H1 (cell line): ENCODE measurements at regions not wholly inside any gene's neighbourhood (a gene's known extent, or its start where the extent isn't known, plus 50 kb on each side); places are given as distances from the start of the nearest gene placed in this dataset.

Experiments
- CTCF ChIA-PET: fragments of 300-600 bp; sonication (Branson Sonifier 250); formaldehyde crosslinking; loops from one replicate; lab custom pipeline; 2021; ENCODE audit not compliant: partially characterized antibody; lab: Charles Lee
- POLR2A ChIA-PET: fragments of 300-600 bp; sonication (Branson Sonifier 250); formaldehyde crosslinking; loops from one replicate; lab custom pipeline; 2021; ENCODE audit warnings: inconsistent platforms; ENCODE audit not compliant: partially characterized antibody; lab: Charles Lee
- DNase-seq, 2 experiments: peaks; one replicate each; pipeline versions ENCODE4 v3.0.0 to v3.0.0-alpha.2; 2010 to 2022; ENCODE audit warnings: low spot score in 2 of 2, low read depth in 1 of 2, mixed read lengths in 1 of 2
- FAIRE-seq: peaks from 2 replicates; lab custom pipeline; 2011; peaks lifted over from hg19 to GRCh38; lab: Jason Lieb, UNC
- H2AFZ ChIP-seq: 2 replicates; pipeline ENCODE4 v1.8.1; 2012; ENCODE audit warnings: low read length, inconsistent platforms
- H2AK5ac ChIP-seq: 2 replicates; pipeline ENCODE4 v1.6.1; 2013; ENCODE audit warnings: low read depth, low read length
- H2BK120ac ChIP-seq: replicated peaks from 2 replicates; pipeline ENCODE3; 2013; ENCODE audit warnings: low read depth, low read length, inconsistent platforms
- H2BK12ac ChIP-seq: 2 replicates; pipeline ENCODE4 v1.6.1; 2013; ENCODE audit warnings: low read depth, low read length
- H2BK15ac ChIP-seq: 2 replicates; pipeline ENCODE4 v1.6.1; 2013; ENCODE audit warnings: low read length
- H2BK20ac ChIP-seq: 2 replicates; pipeline ENCODE4 v1.6.1; 2013; ENCODE audit warnings: low read length
- H2BK5ac ChIP-seq: 2 replicates; pipeline ENCODE4 v1.6.1; 2013; ENCODE audit warnings: low read depth, low read length
- H3K14ac ChIP-seq: 2 replicates; pipeline ENCODE4 v1.6.1; 2013; ENCODE audit warnings: inconsistent platforms; ENCODE audit not compliant: insufficient read length
- H3K18ac ChIP-seq: 2 replicates; pipeline ENCODE4 v1.6.1; 2013; ENCODE audit warnings: low read length; ENCODE audit errors: extremely low read depth
- H3K23ac ChIP-seq: 2 replicates; pipeline ENCODE4 v1.6.1; 2013; ENCODE audit warnings: inconsistent platforms; ENCODE audit not compliant: insufficient read length
- H3K23me2 ChIP-seq: 2 replicates; pipeline ENCODE4 v1.6.1; 2013; ENCODE audit warnings: low read depth, low read length
- H3K27ac ChIP-seq: 2 replicates; pipeline ENCODE4 v1.6.1; 2011; ENCODE audit warnings: low read depth, low read length, inconsistent platforms
- H3K27me3 ChIP-seq, 4 experiments: replicated peaks in 1 of 4; 1 replicate in 1 of 4; 2 replicates in 3 of 4; pipeline versions ENCODE4 v1.6.1 to v1.8.1; 2011 to 2013; ENCODE audit warnings: low read length in 3 of 4, mild to moderate bottlenecking in 3 of 4, inconsistent platforms in 2 of 4, mixed read lengths in 2 of 4, moderate library complexity in 1 of 4; ENCODE audit not compliant: control insufficient read depth in 3 of 4, insufficient read depth in 3 of 4; ENCODE audit errors: extremely low read depth in 1 of 4
- H3K36me3 ChIP-seq, 4 experiments: 2 replicates each; pipeline versions ENCODE4 v1.6.1 to v1.8.1; 2011 to 2013; ENCODE audit warnings: mild to moderate bottlenecking in 4 of 4, low read length in 3 of 4, moderate library complexity in 2 of 4, control low read depth in 1 of 4, inconsistent platforms in 1 of 4; ENCODE audit not compliant: insufficient read depth in 4 of 4, control insufficient read depth in 2 of 4
- H3K4ac ChIP-seq: replicated peaks from 2 replicates; pipeline ENCODE3; 2013; ENCODE audit warnings: low read length, low read depth, mixed read lengths, inconsistent platforms; ENCODE audit not compliant: insufficient read length
- H3K4me1 ChIP-seq, 4 experiments: replicated peaks in 1 of 4; 1 replicate in 1 of 4; 2 replicates in 3 of 4; pipeline versions ENCODE4 v1.6.1 to v1.8.1; 2011 to 2013; ENCODE audit warnings: low read length in 3 of 4, inconsistent platforms in 2 of 4, mixed read lengths in 1 of 4; ENCODE audit not compliant: insufficient read depth in 4 of 4, control insufficient read depth in 3 of 4
- H3K4me2 ChIP-seq, 2 experiments: 2 replicates each; pipeline versions ENCODE4 v1.6.1 to v1.8.1; 2011 to 2013; ENCODE audit warnings: low read depth in 2 of 2, low read length in 2 of 2, control low read depth in 1 of 2, inconsistent platforms in 1 of 2, mild to moderate bottlenecking in 1 of 2; ENCODE audit not compliant: insufficient read depth in 1 of 2
- H3K4me3 ChIP-seq, 4 experiments: fragments of 200-600, 300-600 bp in 1 of 4; sonication (generic), shearing (Covaris generic), sonication (Bioruptor Twin) in 1 of 4; 2 replicates each; pipeline versions ENCODE4 v1.5.1 to v1.8.1; 2011 to 2016; ENCODE audit warnings: low read length in 4 of 4, low read depth in 3 of 4, control low read depth in 2 of 4, inconsistent platforms in 2 of 4, mild to moderate bottlenecking in 2 of 4, mixed read lengths in 1 of 4, moderate library complexity in 1 of 4; ENCODE audit not compliant: insufficient read depth in 2 of 4; ENCODE audit errors: extremely low read depth in 1 of 4
- H3K56ac ChIP-seq: replicated peaks from 2 replicates; pipeline ENCODE3; 2013; ENCODE audit warnings: low read depth, mild to moderate bottlenecking, mixed read lengths, low read length, inconsistent platforms; ENCODE audit not compliant: insufficient read length
- H3K79me1 ChIP-seq: 2 replicates; pipeline ENCODE4 v1.6.1; 2013; ENCODE audit warnings: low read depth, low read length, control low read depth
- H3K79me2 ChIP-seq, 2 experiments: 2 replicates each; pipeline versions ENCODE4 v1.6.1 to v1.8.1; 2012 to 2013; ENCODE audit warnings: low read length in 2 of 2, mild to moderate bottlenecking in 2 of 2, inconsistent platforms in 1 of 2; ENCODE audit not compliant: insufficient read depth in 2 of 2, control insufficient read depth in 1 of 2
- H3K9ac ChIP-seq, 4 experiments: replicated peaks in 1 of 4; 1 replicate in 1 of 4; 2 replicates in 3 of 4; pipeline versions ENCODE4 v1.6.1 to v1.8.1; 2011 to 2013; ENCODE audit warnings: low read depth in 3 of 4, low read length in 3 of 4, control low read depth in 2 of 4, mild to moderate bottlenecking in 2 of 4, moderate library complexity in 2 of 4, inconsistent platforms in 1 of 4; ENCODE audit errors: extremely low read depth in 1 of 4
- H3K9me3 ChIP-seq, 2 experiments: 2 replicates each; pipeline versions ENCODE4 v1.6.1 to v1.8.1; 2012 to 2013; ENCODE audit warnings: mild to moderate bottlenecking in 2 of 2, moderate library complexity in 2 of 2, control low read depth in 1 of 2, inconsistent platforms in 1 of 2, low read depth in 1 of 2, low read length in 1 of 2, mixed read lengths in 1 of 2; ENCODE audit not compliant: insufficient read depth in 2 of 2
- H4K20me1 ChIP-seq, 2 experiments: replicated peaks in 1 of 2; 2 replicates each; pipeline versions ENCODE3 to v1.8.1; 2011 to 2013; ENCODE audit warnings: inconsistent platforms in 2 of 2, low read length in 2 of 2, mild to moderate bottlenecking in 1 of 2; ENCODE audit not compliant: insufficient read depth in 2 of 2, control insufficient read depth in 1 of 2
- H4K5ac ChIP-seq: 2 replicates; pipeline ENCODE4 v1.6.1; 2013; ENCODE audit warnings: low read length, low read depth, mixed read lengths, inconsistent platforms; ENCODE audit not compliant: insufficient read length
- H4K8ac ChIP-seq: 2 replicates; pipeline ENCODE4 v1.8.0; 2013; ENCODE audit warnings: mild to moderate bottlenecking, moderate library complexity, low read length, inconsistent platforms; ENCODE audit not compliant: insufficient read depth; ENCODE audit errors: extremely low read depth
- H4K91ac ChIP-seq: replicated peaks from 2 replicates; pipeline ENCODE3; 2013; ENCODE audit warnings: low read length, mixed read lengths, inconsistent platforms; ENCODE audit not compliant: insufficient read length
- ASH2L ChIP-seq: fragments of 200-600, 300-600 bp; sonication (generic); IDR thresholded peaks from one replicate; pipeline ENCODE4 v1.7.1; 2017; ENCODE audit warnings: low read length
- BACH1 ChIP-seq: IDR thresholded peaks from 2 replicates; pipeline ENCODE4 v1.6.1; 2012; ENCODE audit warnings: low read length, improper control_type of control experiment
- BRCA1 ChIP-seq: IDR thresholded peaks from 2 replicates; pipeline ENCODE4 v1.6.1; 2012; ENCODE audit warnings: low read depth, low read length, improper control_type of control experiment
- CEBPB ChIP-seq: IDR thresholded peaks from 2 replicates; pipeline ENCODE4 v1.6.1; 2012; ENCODE audit warnings: low read depth, low read length
- CREB1 ChIP-seq: IDR thresholded peaks from 2 replicates; pipeline ENCODE4 v1.6.1; 2012; ENCODE audit warnings: inconsistent platforms
- EGR1 ChIP-seq: IDR thresholded peaks from 2 replicates; pipeline ENCODE4 v1.6.1; 2011; ENCODE audit warnings: low read depth, low read length, borderline replicate concordance
- HDAC6 ChIP-seq: IDR thresholded peaks from one replicate; pipeline ENCODE4 v1.7.1; 2012; ENCODE audit warnings: low read depth, mild to moderate bottlenecking, inconsistent platforms, low read length, moderate library complexity
- PHF8 ChIP-seq: fragments of 200-600 bp; sonication (generic); conservative IDR thresholded peaks from 2 replicates; pipeline ENCODE4 v1.7.1; 2012; ENCODE audit warnings: low read depth, mild to moderate bottlenecking, inconsistent platforms, low read length, moderate library complexity
- POLR2AphosphoS5 ChIP-seq: IDR thresholded peaks from 2 replicates; pipeline ENCODE4 v1.6.1; 2011; ENCODE audit warnings: low read depth, low read length
- RXRA ChIP-seq: IDR thresholded peaks from 2 replicates; pipeline ENCODE4 v1.6.1; 2011; ENCODE audit warnings: low read depth, mild to moderate bottlenecking, low read length, moderate library complexity; ENCODE audit not compliant: insufficient read depth
- SIRT6 ChIP-seq: IDR thresholded peaks from one replicate; pipeline ENCODE4 v1.7.1; 2012; ENCODE audit warnings: low read length, inconsistent platforms
- SIX5 ChIP-seq: IDR thresholded peaks from 2 replicates; pipeline ENCODE4 v1.6.1; 2011; ENCODE audit warnings: mild to moderate bottlenecking, low read depth, low read length
- SP1 ChIP-seq: IDR thresholded peaks from 2 replicates; pipeline ENCODE4 v1.6.1; 2011; ENCODE audit warnings: low read depth, low read length
- TCF12 ChIP-seq: IDR thresholded peaks from 2 replicates; pipeline ENCODE4 v1.6.1; 2011; ENCODE audit warnings: low read depth, mild to moderate bottlenecking, low read length
- TEAD4 ChIP-seq: IDR thresholded peaks from 2 replicates; pipeline ENCODE4 v1.6.1; 2012; ENCODE audit warnings: low read depth, low read length, inconsistent platforms, mixed read lengths
- YY1 ChIP-seq: IDR thresholded peaks from 2 replicates; pipeline ENCODE4 v1.6.1; 2011; ENCODE audit warnings: low read depth, mild to moderate bottlenecking, low read length
- ZNF274 ChIP-seq: IDR thresholded peaks from 2 replicates; pipeline ENCODE4 v1.7.0; 2012; ENCODE audit warnings: low read length, borderline replicate concordance; ENCODE audit errors: extremely low read depth
- WGBS, 2 experiments: shearing (Covaris generic) in 1 of 2; methylation state at CpG; one replicate each; pipeline versions ENCODE4 v1.1.6 to v1.1.7; 2013 to 2015; ENCODE audit warnings: low lambda C conversion rate in 2 of 2, mixed read lengths in 2 of 2, inconsistent platforms in 1 of 2, low coverage in 1 of 2, missing lambda C conversion rate in 1 of 2; ENCODE audit not compliant: insufficient replicate concordance in 2 of 2, insufficient coverage in 1 of 2, insufficient read length in 1 of 2; ENCODE audit errors: extremely low coverage in 1 of 2, missing lambda C conversion rate in 1 of 2; 5-methylcytosine and 5-hydroxymethylcytosine counted together
- TF ChIP-seq, protein P1 (sequence below): IDR thresholded peaks from 2 replicates; pipeline ENCODE4 v1.6.1; 2012; ENCODE audit warnings: inconsistent platforms

DNA sequence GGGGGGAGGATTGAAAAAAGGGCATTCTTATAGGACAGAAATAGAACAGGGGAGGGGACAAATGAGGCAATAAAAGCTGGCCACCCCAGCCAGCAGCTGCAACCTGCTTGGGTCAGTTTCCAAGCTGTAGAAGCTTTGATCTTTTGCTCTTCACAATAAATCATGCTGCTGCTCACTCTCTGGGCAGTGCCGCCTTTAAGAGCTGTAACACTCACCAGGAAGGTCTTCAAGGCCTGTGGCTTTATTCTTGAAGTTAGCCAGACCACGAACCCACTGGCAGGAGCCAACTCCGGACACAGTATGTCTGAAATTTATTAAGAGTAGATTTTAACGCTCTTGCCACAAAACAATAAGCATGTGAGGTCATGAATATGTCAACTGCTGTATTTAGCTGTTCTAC lies 649.9 kb upstream of the RAB6C start:
- Histone ChIP-seq H4K5ac (no peak overlapping the region), H3K4me1 (no peaks in the 10 kb centered on the region; a peak in 1 of 7 replicates), H3K14ac (no peak overlapping the region), H3K4ac (no peak overlapping the region), H3K79me1 (no peaks in the 10 kb centered on the region), H3K27me3 (no peaks in the 10 kb centered on the region), H3K9me3 (no peaks in the 10 kb centered on the region), H3K23ac (no peak overlapping the region), H4K8ac (no peak overlapping the region), H4K20me1 (no peaks in the 10 kb centered on the region), H3K4me2 (no peak overlapping the region), H2AK5ac (no peak overlapping the region), H2BK15ac (no peak overlapping the region), H3K79me2 (no peaks in the 10 kb centered on the region), H2BK20ac (no peak overlapping the region), H2BK12ac (no peak overlapping the region), H3K27ac (no peak overlapping the region), H3K9ac (no peak overlapping the region), H2BK5ac (no peak overlapping the region), H3K23me2 (no peaks in the 10 kb centered on the region), H3K36me3 (no peaks in the 10 kb centered on the region), H3K56ac (no peak overlapping the region), H2BK120ac (no peak overlapping the region), H4K91ac (no peak overlapping the region), H3K18ac (no peak overlapping the region), H2AFZ (no peak overlapping the region), H3K4me3 (no peak overlapping the region)
- no peak for FAIRE-seq
- no peak for DNase-seq
- ChIA-PET CTCF (interaction anchor here (1.3 kb wide), 1 partner anchor 68 kb away, joined by 3 read pairs; no protein-coding TSS in a partner anchor), POLR2A (no interaction called here)
- WGBS, 2 experiments: 96% methylated on average over 4 of the region's 4 CpGs; no CpG with 5 or more reads in 1 of the 2 experiments
- TF ChIP-seq SIRT6: no peak
- TF ChIP-seq SIX5: no peak
- TF ChIP-seq ZNF274: no peak
- no peak for TF ChIP-seq EGR1
- TF ChIP-seq ASH2L: no peak
- no peak for TF ChIP-seq BACH1
- no peak for TF ChIP-seq TEAD4
- no peak for TF ChIP-seq YY1
- no peak for TF ChIP-seq CREB1
- TF ChIP-seq BRCA1: no peak
- no peak for TF ChIP-seq TCF12
- TF ChIP-seq, protein P1, sequence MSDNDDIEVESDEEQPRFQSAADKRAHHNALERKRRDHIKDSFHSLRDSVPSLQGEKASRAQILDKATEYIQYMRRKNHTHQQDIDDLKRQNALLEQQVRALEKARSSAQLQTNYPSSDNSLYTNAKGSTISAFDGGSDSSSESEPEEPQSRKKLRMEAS: no peak
- no peak for TF ChIP-seq RXRA
- no peak for TF ChIP-seq SP1
- no peak for TF ChIP-seq POLR2AphosphoS5
- no peak for TF ChIP-seq PHF8
- no peak for TF ChIP-seq HDAC6
- no peak for TF ChIP-seq CEBPB
